ENCODE measurements at regions not wholly inside any gene's neighbourhood (a gene's known extent, or its start where the extent isn't known, plus 50 kb on each side); places are given as distances from the start of the nearest gene placed in this dataset.

DNA sequence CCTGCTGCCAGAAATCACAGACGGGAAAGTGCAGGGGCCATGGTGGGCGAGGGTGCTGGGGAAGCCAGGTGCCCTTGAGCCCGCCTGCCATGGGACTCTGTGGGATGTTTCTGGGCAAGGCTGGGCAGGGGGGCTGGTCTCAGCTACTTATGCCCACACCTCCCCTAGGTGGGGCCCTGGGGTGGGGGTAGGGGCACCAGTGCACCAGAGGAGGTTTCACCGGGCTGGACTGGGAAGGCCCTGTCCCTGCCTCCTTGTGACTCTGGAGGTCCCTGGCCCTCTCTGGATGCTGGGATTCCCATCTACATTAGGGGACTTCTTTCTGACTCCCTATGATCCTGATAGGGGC, 75.2 kb upstream of the WNT11 start:
- H3K4me1 Mint-ChIP-seq = no peaks in the 10 kb centered on the region
- ChIA-PET POLR2A (no interaction called here), CTCF (no interaction called here)
- no peak overlapping the region for H3K27ac Mint-ChIP-seq
- peaks cover 3% of the 10 kb centered on the region for H3K27me3 Mint-ChIP-seq
- DNase-seq = no peak
- H3K36me3 Mint-ChIP-seq (ENCODE audit: low read depth) = no peaks in the 10 kb centered on the region
- no peak overlapping the region for H3K4me3 Mint-ChIP-seq
- H3K9me3 Mint-ChIP-seq = no peaks in the 10 kb centered on the region

DNA sequence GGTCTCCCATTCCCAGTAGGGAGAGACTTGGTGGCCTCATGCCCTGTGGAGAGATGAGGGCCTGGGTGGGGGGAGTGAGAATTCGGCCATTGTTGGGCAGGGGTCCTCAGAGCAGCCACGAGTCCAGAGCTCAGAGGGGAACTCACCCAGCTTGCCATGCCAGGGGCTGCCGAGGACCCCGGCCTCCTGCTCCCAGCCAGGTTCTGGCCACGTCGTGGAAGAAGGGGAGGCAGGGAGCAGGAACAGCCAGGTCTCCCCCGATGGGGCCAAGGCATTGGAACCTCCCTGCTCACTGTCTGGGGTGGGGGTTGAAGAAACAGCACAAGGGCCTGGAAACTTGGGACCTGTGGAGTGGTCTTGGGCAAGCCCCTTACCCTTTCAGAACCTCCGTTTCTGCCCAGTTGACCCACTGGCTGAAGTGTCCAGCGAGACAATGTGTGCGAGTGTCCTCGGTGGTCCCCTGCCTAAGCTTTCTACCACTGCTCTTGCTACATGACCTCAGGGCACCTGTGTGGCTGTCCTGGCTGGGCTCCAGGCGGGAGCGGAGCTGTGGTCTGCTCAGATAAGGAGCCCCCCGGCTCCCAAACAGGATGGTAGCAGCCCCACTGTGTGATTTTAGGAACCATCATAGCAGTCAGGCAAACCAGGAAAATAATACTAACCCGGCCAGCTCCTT, 74.7 kb upstream of the WNT11 start:
- Mint-ChIP-seq H3K9me3 (no peaks in the 10 kb centered on the region), H3K36me3 (ENCODE audit: low read depth) (no peaks in the 10 kb centered on the region), H3K27me3 (peaks cover 3% of the 10 kb centered on the region), H3K4me1 (no peaks in the 10 kb centered on the region), H3K4me3 (no peak overlapping the region), H3K27ac (no peak overlapping the region)
- POLR2A ChIA-PET = no interaction called here
- no peak for DNase-seq
- CTCF ChIA-PET = no interaction called here

DNA sequence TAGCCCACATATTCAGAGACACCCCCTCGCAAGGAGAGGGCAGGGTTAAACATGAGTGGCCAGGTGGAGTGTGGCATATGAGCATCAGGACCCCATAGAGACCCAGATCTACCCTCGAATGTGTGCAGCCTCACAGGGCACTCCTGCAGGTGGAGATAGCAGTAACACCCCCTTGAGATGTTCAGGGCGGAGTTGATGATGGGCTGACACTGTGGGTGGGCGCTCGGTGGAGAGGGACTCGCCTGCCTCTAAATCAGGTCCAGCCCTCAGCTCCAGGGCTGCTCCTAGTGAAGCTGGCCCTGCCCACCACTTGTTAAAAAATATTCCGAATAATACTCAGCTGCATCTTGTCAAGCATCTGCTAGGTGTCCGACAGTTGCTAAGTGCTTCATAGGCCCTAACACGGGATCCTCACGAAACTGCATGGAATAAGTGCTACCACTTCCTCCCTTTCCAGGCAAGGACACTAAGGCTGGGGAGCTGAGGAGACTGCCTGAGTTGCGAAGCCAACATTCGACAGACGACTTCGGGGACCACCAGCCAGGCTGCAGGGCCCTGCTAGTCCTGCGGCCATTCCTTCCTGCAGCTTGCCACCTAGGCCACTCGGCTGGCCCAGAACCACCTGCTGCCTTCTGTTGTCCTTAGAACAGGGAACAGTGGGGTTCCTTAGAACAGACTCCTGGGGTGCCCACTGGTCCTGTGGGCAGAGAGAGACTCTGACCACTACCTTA, 74.0 kb upstream of the WNT11 start:
- H3K4me1 Mint-ChIP-seq = no peaks in the 10 kb centered on the region
- H3K27ac Mint-ChIP-seq = no peak overlapping the region
- no peak for DNase-seq
- POLR2A ChIA-PET = no interaction called here
- peaks cover 1% of the 10 kb centered on the region for H3K27me3 Mint-ChIP-seq
- H3K9me3 Mint-ChIP-seq = no peaks in the 10 kb centered on the region
- H3K4me3 Mint-ChIP-seq = no peak overlapping the region
- no peaks in the 10 kb centered on the region for H3K36me3 Mint-ChIP-seq (ENCODE audit: low read depth)
- CTCF ChIA-PET = no interaction called here

GRCh38 chr11:76279646-76280045, 73.3 kb upstream of the WNT11 start:
- no peaks in the 10 kb centered on the region for H3K9me3 Mint-ChIP-seq
- H3K4me3 Mint-ChIP-seq = no peak overlapping the region
- no peaks in the 10 kb centered on the region for H3K27me3 Mint-ChIP-seq
- no peaks in the 10 kb centered on the region for H3K36me3 Mint-ChIP-seq (ENCODE audit: low read depth)
- no peak overlapping the region for H3K27ac Mint-ChIP-seq
- H3K4me1 Mint-ChIP-seq = no peaks in the 10 kb centered on the region
- no peak for DNase-seq
- ChIA-PET POLR2A (no interaction called here), CTCF (no interaction called here)

DNA sequence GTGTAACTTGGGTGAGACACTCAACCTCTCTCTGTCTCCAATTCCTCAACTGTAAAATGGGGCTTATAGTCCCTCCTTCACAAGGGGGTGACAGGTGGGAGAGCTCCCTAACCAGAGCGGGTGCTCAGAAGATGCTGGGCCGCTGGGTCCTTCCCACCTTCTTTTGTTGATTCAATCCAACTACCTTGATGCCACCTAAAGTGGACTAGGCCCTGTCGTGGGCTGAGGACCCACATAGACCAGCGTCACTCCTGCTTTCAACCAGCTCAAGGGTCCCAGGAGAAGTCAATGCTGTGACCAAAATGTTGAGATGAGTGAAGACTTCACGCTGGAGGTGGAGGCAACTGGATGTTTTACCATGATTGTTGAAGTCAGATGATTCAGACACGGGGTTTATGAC, 72.7 kb upstream of the WNT11 start:
- POLR2A ChIA-PET = no interaction called here
- no peak for DNase-seq
- H3K27ac Mint-ChIP-seq = no peak overlapping the region
- no peaks in the 10 kb centered on the region for H3K4me1 Mint-ChIP-seq
- H3K36me3 Mint-ChIP-seq (ENCODE audit: low read depth) = no peaks in the 10 kb centered on the region
- no peak overlapping the region for H3K4me3 Mint-ChIP-seq
- H3K9me3 Mint-ChIP-seq = no peaks in the 10 kb centered on the region
- CTCF ChIA-PET = no interaction called here
- no peaks in the 10 kb centered on the region for H3K27me3 Mint-ChIP-seq

DNA sequence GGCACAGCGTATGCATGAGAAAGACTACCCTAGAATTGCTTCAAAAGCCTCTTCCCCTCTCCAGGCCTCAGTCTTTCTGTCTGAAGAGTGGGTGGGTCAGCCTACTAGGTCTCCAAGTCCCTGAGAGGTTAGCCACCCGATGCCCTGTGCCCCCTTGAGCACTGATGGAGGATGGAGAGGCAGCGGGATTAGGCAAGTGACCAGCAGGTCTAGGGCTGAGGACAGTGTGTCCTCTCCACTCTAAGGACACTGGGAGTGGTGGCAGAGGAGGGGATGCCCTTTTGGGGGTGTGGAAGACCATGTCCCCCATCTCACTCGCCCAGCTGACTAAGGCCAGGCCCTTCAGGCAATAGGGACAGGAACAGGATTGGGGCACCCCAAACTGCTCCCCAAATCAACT, 72.2 kb upstream of the WNT11 start:
- DNase-seq = no peak
- no peak overlapping the region for H3K4me3 Mint-ChIP-seq
- H3K27ac Mint-ChIP-seq = no peak overlapping the region
- CTCF ChIA-PET = no interaction called here
- H3K4me1 Mint-ChIP-seq = no peaks in the 10 kb centered on the region
- no peaks in the 10 kb centered on the region for H3K36me3 Mint-ChIP-seq (ENCODE audit: low read depth)
- no peaks in the 10 kb centered on the region for H3K27me3 Mint-ChIP-seq
- POLR2A ChIA-PET = no interaction called here
- H3K9me3 Mint-ChIP-seq = no peaks in the 10 kb centered on the region

GRCh38 chr11:76277298-76278175, 71.2 kb upstream of the WNT11 start:
- H3K27me3 Mint-ChIP-seq = no peaks in the 10 kb centered on the region
- H3K9me3 Mint-ChIP-seq = no peaks in the 10 kb centered on the region
- H3K4me3 Mint-ChIP-seq = no peak overlapping the region
- H3K27ac Mint-ChIP-seq = no peak overlapping the region
- DNase-seq = no peak
- no peaks in the 10 kb centered on the region for H3K36me3 Mint-ChIP-seq (ENCODE audit: low read depth)
- ChIA-PET CTCF (no interaction called here), POLR2A (no interaction called here)
- no peaks in the 10 kb centered on the region for H3K4me1 Mint-ChIP-seq

DNA sequence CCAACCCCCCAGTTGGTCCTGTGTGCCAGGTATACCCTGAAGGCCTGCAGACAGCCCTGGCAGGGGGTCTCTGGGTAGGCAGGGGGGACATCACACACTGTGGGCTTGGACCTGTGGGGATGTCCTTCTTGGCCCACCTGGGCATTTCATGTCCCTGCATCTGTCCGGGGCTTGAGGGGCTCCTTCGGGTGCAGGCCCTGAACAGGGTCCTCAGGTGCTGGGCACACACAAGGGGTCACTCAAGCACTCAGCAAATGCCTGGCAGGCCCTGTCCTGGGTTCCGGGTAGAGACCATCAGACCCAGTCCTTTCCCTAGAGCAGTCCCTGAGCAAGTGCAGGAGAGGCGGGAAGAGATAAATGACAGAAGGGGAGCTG, 70.5 kb upstream of the WNT11 start:
- Mint-ChIP-seq H3K4me1 (no peaks in the 10 kb centered on the region), H3K27ac (no peak overlapping the region), H3K36me3 (ENCODE audit: low read depth) (no peaks in the 10 kb centered on the region), H3K9me3 (no peaks in the 10 kb centered on the region), H3K27me3 (no peaks in the 10 kb centered on the region), H3K4me3 (no peak overlapping the region)
- ChIA-PET POLR2A (no interaction called here), CTCF (no interaction called here)
- no peak for DNase-seq

DNA sequence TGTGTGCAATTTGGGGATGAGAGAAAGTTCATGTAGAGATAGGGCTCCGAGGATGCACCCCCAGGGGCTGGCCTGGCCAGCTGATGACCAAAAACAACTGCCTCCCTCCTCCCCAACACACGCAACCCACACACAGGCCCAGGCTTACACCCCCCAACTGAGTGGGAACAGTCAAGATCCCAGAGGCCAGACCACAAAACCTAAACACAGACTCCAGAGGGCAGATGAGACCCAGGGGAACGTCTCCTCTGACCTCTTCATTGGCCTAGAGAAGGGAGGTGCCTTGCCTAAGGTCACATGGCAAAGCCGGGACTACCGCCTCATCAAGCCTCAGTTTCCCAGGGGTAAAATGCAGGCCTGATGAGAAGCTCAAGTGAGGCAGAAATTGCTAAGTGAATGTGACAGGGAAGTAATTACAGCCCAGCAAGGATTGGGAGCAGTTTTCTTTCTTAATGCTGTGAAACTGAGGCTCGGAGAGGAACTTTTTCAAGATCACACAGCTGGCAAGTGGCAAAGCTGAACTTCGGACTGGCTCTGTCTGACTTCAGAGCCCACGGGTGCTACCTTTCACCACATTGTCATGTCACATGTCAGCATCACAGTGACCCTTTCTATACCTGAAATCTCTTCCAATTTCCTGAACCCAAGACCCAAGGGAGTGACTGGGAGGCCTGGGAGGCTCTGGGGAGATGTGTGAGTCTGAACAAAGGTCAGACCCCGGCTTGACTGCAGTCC, 69.9 kb upstream of the WNT11 start:
- no peak for DNase-seq
- H3K27me3 Mint-ChIP-seq = no peaks in the 10 kb centered on the region
- no peak overlapping the region for H3K4me3 Mint-ChIP-seq
- POLR2A ChIA-PET = no interaction called here
- no peaks in the 10 kb centered on the region for H3K9me3 Mint-ChIP-seq
- no peaks in the 10 kb centered on the region for H3K36me3 Mint-ChIP-seq (ENCODE audit: low read depth)
- H3K27ac Mint-ChIP-seq = no peak overlapping the region
- H3K4me1 Mint-ChIP-seq = no peaks in the 10 kb centered on the region
- CTCF ChIA-PET = no interaction called here

DNA sequence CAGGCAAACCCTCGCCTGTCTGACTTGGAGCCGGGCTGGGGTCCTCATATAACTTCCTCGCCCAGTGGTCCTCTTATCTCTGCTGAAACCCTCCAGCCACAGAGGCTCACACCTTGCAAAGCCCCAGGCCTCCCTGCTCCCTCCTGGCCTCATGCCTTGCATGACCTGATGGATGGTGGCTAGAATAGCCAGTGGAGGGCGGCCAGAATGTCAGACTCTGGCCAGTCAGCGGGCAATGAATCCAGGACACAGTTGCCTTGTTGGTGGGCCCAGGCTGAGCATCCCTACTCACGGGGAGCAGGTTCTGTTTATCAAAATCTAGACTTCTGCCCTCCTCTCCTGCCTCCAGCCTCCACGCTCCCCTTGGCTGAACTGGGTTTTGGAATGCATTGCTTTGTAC, 69.1 kb upstream of the WNT11 start:
- no peak for DNase-seq
- H3K4me3 Mint-ChIP-seq = no peak overlapping the region
- no peaks in the 10 kb centered on the region for H3K9me3 Mint-ChIP-seq
- no peak overlapping the region for H3K27ac Mint-ChIP-seq
- H3K4me1 Mint-ChIP-seq = no peaks in the 10 kb centered on the region
- H3K36me3 Mint-ChIP-seq (ENCODE audit: low read depth) = no peaks in the 10 kb centered on the region
- ChIA-PET CTCF (no interaction called here), POLR2A (no interaction called here)
- no peaks in the 10 kb centered on the region for H3K27me3 Mint-ChIP-seq

GRCh38 chr11:76271068-76271467, 64.8 kb upstream of the WNT11 start:
- no peaks in the 10 kb centered on the region for H3K27me3 Mint-ChIP-seq
- H3K4me1 Mint-ChIP-seq = no peaks in the 10 kb centered on the region
- POLR2A ChIA-PET = no interaction called here
- CTCF ChIA-PET = no interaction called here
- H3K9me3 Mint-ChIP-seq = no peaks in the 10 kb centered on the region
- no peak overlapping the region for H3K27ac Mint-ChIP-seq
- H3K4me3 Mint-ChIP-seq = no peak overlapping the region
- no peaks in the 10 kb centered on the region for H3K36me3 Mint-ChIP-seq (ENCODE audit: low read depth)
- no peak for DNase-seq

GRCh38 chr11:76270389-76270788, 64.1 kb upstream of the WNT11 start:
- Mint-ChIP-seq H3K27me3 (no peaks in the 10 kb centered on the region), H3K9me3 (no peaks in the 10 kb centered on the region), H3K27ac (no peak overlapping the region), H3K4me3 (no peak overlapping the region), H3K36me3 (ENCODE audit: low read depth) (no peaks in the 10 kb centered on the region), H3K4me1 (no peaks in the 10 kb centered on the region)
- POLR2A ChIA-PET = no interaction called here
- no peak for DNase-seq
- CTCF ChIA-PET = no interaction called here

DNA sequence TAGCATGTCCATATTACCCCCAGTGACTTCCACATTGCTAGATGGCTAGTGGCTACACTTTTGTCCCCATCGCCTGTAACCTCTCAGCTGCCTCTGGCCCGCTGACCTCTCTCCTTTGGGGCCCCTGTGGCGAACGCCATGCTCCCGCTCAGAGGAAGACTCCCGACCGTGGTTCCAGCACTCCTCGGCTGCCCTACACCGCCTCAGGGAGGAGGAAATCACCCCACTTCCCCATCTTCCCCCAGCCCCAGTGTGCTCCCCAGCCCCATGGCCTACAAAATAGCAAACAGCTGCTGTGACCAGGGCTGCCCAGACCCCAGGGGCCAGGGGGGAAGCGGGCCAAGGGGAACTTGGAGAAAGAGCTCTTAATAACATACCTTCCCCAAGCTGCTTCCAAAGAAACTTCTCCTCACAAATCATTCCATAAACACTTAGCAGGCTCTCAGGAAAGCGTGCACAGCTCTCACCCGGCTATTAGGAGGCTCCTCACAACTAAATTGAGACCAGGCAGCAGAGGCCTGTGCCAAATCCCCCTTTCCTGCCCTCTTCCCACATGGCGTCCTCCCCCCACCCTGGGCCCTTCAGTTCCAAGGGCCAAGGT, 63.5 kb upstream of the WNT11 start:
- no peaks in the 10 kb centered on the region for H3K9me3 Mint-ChIP-seq
- H3K4me1 Mint-ChIP-seq = no peaks in the 10 kb centered on the region
- ChIA-PET POLR2A (no interaction called here), CTCF (interaction anchor here (1.0 kb wide), 1 partner anchor 61 kb away, joined by 3 read pairs; no protein-coding TSS in a partner anchor)
- no peak overlapping the region for H3K27ac Mint-ChIP-seq
- no peaks in the 10 kb centered on the region for H3K36me3 Mint-ChIP-seq (ENCODE audit: low read depth)
- H3K27me3 Mint-ChIP-seq = no peaks in the 10 kb centered on the region
- no peak for DNase-seq
- H3K4me3 Mint-ChIP-seq = no peak overlapping the region

Measured in activated CD4-positive, alpha-beta memory T cell treated with anti-CD3 and anti-CD28 coated beads, Interleukin-2, amount 10 ng/mL, durations not matched to agents 7 days and 5 days (primary cell).